ENCODE measurements at regions not wholly inside any gene's neighbourhood (a gene's known extent, or its start where the extent isn't known, plus 50 kb on each side); places are given as distances from the start of the nearest gene placed in this dataset.

- TF ChIP-seq REST (IDR thresholded peaks at IDR 0.05; ENCODE audit: low read depth) (no peak), EP300 (IDR thresholded peaks at IDR 0.05; ENCODE audit: borderline replicate concordance) (no peak), TAF1 (IDR thresholded peaks at IDR 0.05; ENCODE audit: low read depth) (no peak), CEBPB (IDR thresholded peaks at IDR 0.05) (no peak), MAX (IDR thresholded peaks at IDR 0.05) (no peak)
These were observed 198.1 kb upstream of the ARHGAP20 start for GRCh38 chr11:110910384-110910783.

All from Ishikawa (cell line).